ENCODE measurements at regions not wholly inside any gene's neighbourhood (a gene's known extent, or its start where the extent isn't known, plus 50 kb on each side); places are given as distances from the start of the nearest gene placed in this dataset.

GRCh38 chr15:39468828-39469227 lies 112.1 kb upstream of the THBS1 start:
- DNase-seq, result no peak

GRCh38 chr15:39471785-39472574 lies 108.9 kb upstream of the THBS1 start:
- DNase-seq, result no peak

- no peak for DNase-seq
These were observed 108.1 kb upstream of the THBS1 start for GRCh38 chr15:39472621-39473297.

GRCh38 chr15:39473298-39473947 lies 107.5 kb upstream of the THBS1 start:
- no peak for DNase-seq

- no peak for DNase-seq
These were observed 106.2 kb upstream of the THBS1 start for GRCh38 chr15:39474657-39475056.

GRCh38 chr15:39478996-39479395 lies 101.9 kb upstream of the THBS1 start:
- DNase-seq, result no peak

- DNase-seq, result no peak
These were observed 101.0 kb upstream of the THBS1 start for GRCh38 chr15:39479911-39480310.

GRCh38 chr15:39482459-39482858 lies 98.4 kb upstream of the THBS1 start:
- DNase-seq, result no peak

- no peak for DNase-seq
These were observed 94.0 kb upstream of the THBS1 start for GRCh38 chr15:39486621-39487457.

GRCh38 chr15:39487458-39487735 lies 93.5 kb upstream of the THBS1 start:
- no peak for DNase-seq

- DNase-seq, result no peak
These were observed 92.4 kb upstream of the THBS1 start for GRCh38 chr15:39488516-39488915.

- DNase-seq, result no peak
These were observed 91.9 kb upstream of the THBS1 start for GRCh38 chr15:39488961-39489360.

- DNase-seq, result no peak
These were observed 89.6 kb upstream of the THBS1 start for GRCh38 chr15:39491115-39491885.

- no peak for DNase-seq
These were observed 88.9 kb upstream of the THBS1 start for GRCh38 chr15:39491886-39492490.

- no peak for DNase-seq
These were observed 87.3 kb upstream of the THBS1 start for GRCh38 chr15:39493424-39494067.

- DNase-seq, result no peak
These were observed 86.4 kb upstream of the THBS1 start for GRCh38 chr15:39494462-39494861.

- DNase-seq, result no peak
These were observed 84.7 kb upstream of the THBS1 start for GRCh38 chr15:39495871-39496840.

GRCh38 chr15:39497016-39497758 lies 83.7 kb upstream of the THBS1 start:
- no peak for DNase-seq

GRCh38 chr15:39497759-39498565 lies 82.9 kb upstream of the THBS1 start:
- no peak for DNase-seq
